Right cardiac atrium (tissue), 5 donors: ENCODE measurements at regions not wholly inside any gene's neighbourhood (a gene's known extent, or its start where the extent isn't known, plus 50 kb on each side); places are given as distances from the start of the nearest gene placed in this dataset.

Experiments used
- ATAC-seq, 2 donors: fragments of 200-7000 bp; cut with Tn5 transposase; one replicate each; pipeline versions ENCODE4 v1.8.0 to v1.9.1; 2020; ENCODE audit warnings: moderate library complexity in 2 of 2, mild to moderate bottlenecking in 1 of 2
- DNase-seq, 3 donors: peaks; one replicate each; pipeline ENCODE4 v3.0.0-alpha.2; 2020
- H3K27ac ChIP-seq: one replicate; pipeline ENCODE4 v1.5.1; 2013; ENCODE audit warnings: mild to moderate bottlenecking, low read length, control low read depth, moderate library complexity
- H3K27me3 ChIP-seq: one replicate; pipeline ENCODE4 v1.6.1; 2013; ENCODE audit not compliant: control insufficient read depth, insufficient read depth
- H3K4me1 ChIP-seq: one replicate; pipeline ENCODE4 v1.6.1; 2013; ENCODE audit warnings: low read length; ENCODE audit not compliant: control insufficient read depth, insufficient read depth
- H3K4me3 ChIP-seq: one replicate; pipeline ENCODE4 v1.5.1; 2013; ENCODE audit warnings: low read length, control low read depth
- H3K9me3 ChIP-seq: one replicate; pipeline ENCODE4 v1.6.1; 2013; ENCODE audit warnings: low read length; ENCODE audit not compliant: control insufficient read depth
- WGBS: extraction: QIAGEN DNeasy Blood & Tissue Kit; methylation state at CpG from one replicate; pipeline ENCODE4 v1.1.7; 2013; 5-methylcytosine and 5-hydroxymethylcytosine counted together
- intact Hi-C, 4 donors: fragments of 100-400 bp; cut with DNase I; formaldehyde crosslinking; loops; one replicate each; pipeline versions ENCODE4 v1.11.0 to v1.14.0; 2022 to 2023
- donor health status: healthy with polysubstance abuse.
- donor health status: DM: no; HTN: yes; CAD: no.
- donor health status: DM: no; HTN: no; CAD: no.
- donor health status: DM: no; HTN: yes; CAD: no; lungs with severe emphysema.
- donor health status: DM: yes; HTN: yes; CAD: no.

GRCh38 chr7:68730964-68731363 lies 867.3 kb upstream of the AUTS2 start:
- Histone ChIP-seq H3K27me3 (no peaks in the 10 kb centered on the region), H3K27ac (no peak overlapping the region), H3K4me3 (no peak overlapping the region), H3K9me3 (no peaks in the 10 kb centered on the region), H3K4me1 (no peaks in the 10 kb centered on the region)
- ATAC-seq (no peak), DNase-seq (no peak)
- intact Hi-C loops = no loop called here

GRCh38 chr7:68733219-68734153 lies 864.8 kb upstream of the AUTS2 start:
- ATAC-seq = peak in 1 of 2 donors; percentile 24
- Histone ChIP-seq H3K27ac (no peak overlapping the region), H3K9me3 (no peaks in the 10 kb centered on the region), H3K4me1 (no peaks in the 10 kb centered on the region), H3K27me3 (no peaks in the 10 kb centered on the region), H3K4me3 (no peak overlapping the region)
- no peak for DNase-seq
- intact Hi-C loops = no loop called here
- 48% methylated on average over 8 of the region's 8 CpGs for WGBS

- Histone ChIP-seq H3K4me1 (no peaks in the 10 kb centered on the region), H3K27me3 (no peaks in the 10 kb centered on the region), H3K27ac (no peak overlapping the region), H3K9me3 (no peaks in the 10 kb centered on the region), H3K4me3 (no peak overlapping the region)
- 87% methylated on average over 5 of the region's 5 CpGs for WGBS
- DNase-seq (no peak), ATAC-seq (no peak)
- intact Hi-C loops = no loop called here
Measured at GRCh38 chr7:68734431-68734830, 863.8 kb upstream of the AUTS2 start.

- Histone ChIP-seq H3K4me3 (no peak overlapping the region), H3K27ac (no peak overlapping the region), H3K9me3 (no peaks in the 10 kb centered on the region), H3K4me1 (no peaks in the 10 kb centered on the region), H3K27me3 (no peaks in the 10 kb centered on the region)
- DNase-seq = no peak
- intact Hi-C loops = no loop called here
- ATAC-seq = no peak
- WGBS = 93% methylated on average over 5 of the region's 5 CpGs
Measured at GRCh38 chr7:68739306-68739705, 859.0 kb upstream of the AUTS2 start.

- Histone ChIP-seq H3K4me1 (no peaks in the 10 kb centered on the region), H3K4me3 (no peak overlapping the region), H3K9me3 (no peaks in the 10 kb centered on the region), H3K27ac (no peak overlapping the region), H3K27me3 (no peaks in the 10 kb centered on the region)
- 86% methylated on average over 5 of the region's 5 CpGs for WGBS
- ATAC-seq = no peak
- intact Hi-C loops = no loop called here
- DNase-seq = no peak
Measured at GRCh38 chr7:68744036-68744435, 854.2 kb upstream of the AUTS2 start.

- Histone ChIP-seq H3K4me3 (no peak overlapping the region), H3K4me1 (no peaks in the 10 kb centered on the region), H3K27me3 (no peaks in the 10 kb centered on the region), H3K9me3 (no peaks in the 10 kb centered on the region), H3K27ac (no peak overlapping the region)
- WGBS = 79% methylated on average over 14 of the region's 14 CpGs
- ATAC-seq (no peak), DNase-seq (no peak)
- intact Hi-C loops = no loop called here
Measured at GRCh38 chr7:68748934-68749900, 849.1 kb upstream of the AUTS2 start.

GRCh38 chr7:68752485-68753178 lies 845.6 kb upstream of the AUTS2 start:
- Histone ChIP-seq H3K4me3 (no peak overlapping the region), H3K9me3 (no peaks in the 10 kb centered on the region), H3K27ac (no peak overlapping the region), H3K27me3 (no peaks in the 10 kb centered on the region), H3K4me1 (no peaks in the 10 kb centered on the region)
- WGBS = 62% methylated on average over 5 of the region's 5 CpGs
- intact Hi-C loops = no loop called here
- peak in 1 of 2 donors; percentile 41 for ATAC-seq
- DNase-seq = peak in 1 of 3 donors; percentile 31

- H3K9me3 ChIP-seq = no peaks in the 10 kb centered on the region
- no peak overlapping the region for H3K4me3 ChIP-seq
- 98% methylated on average over 2 of the region's 2 CpGs for WGBS
- no peaks in the 10 kb centered on the region for H3K4me1 ChIP-seq
- intact Hi-C loops = no loop called here
- DNase-seq = no peak
- no peak for ATAC-seq
- no peaks in the 10 kb centered on the region for H3K27me3 ChIP-seq
- no peak overlapping the region for H3K27ac ChIP-seq
Measured at GRCh38 chr7:68754414-68754813, 843.9 kb upstream of the AUTS2 start.

GRCh38 chr7:68756986-68757495 lies 841.2 kb upstream of the AUTS2 start:
- no peaks in the 10 kb centered on the region for H3K4me1 ChIP-seq
- no peak for DNase-seq
- H3K9me3 ChIP-seq = no peaks in the 10 kb centered on the region
- WGBS = 77% methylated on average over 4 of the region's 4 CpGs
- intact Hi-C loops = no loop called here
- no peak for ATAC-seq
- H3K27ac ChIP-seq = no peak overlapping the region
- no peaks in the 10 kb centered on the region for H3K27me3 ChIP-seq
- H3K4me3 ChIP-seq = no peak overlapping the region

GRCh38 chr7:68760556-68760955 lies 837.7 kb upstream of the AUTS2 start:
- intact Hi-C loops = no loop called here
- H3K9me3 ChIP-seq = peaks cover 2% of the 10 kb centered on the region
- WGBS = 74% methylated on average over 3 of the region's 3 CpGs
- DNase-seq (no peak), ATAC-seq (no peak)
- H3K4me3 ChIP-seq = no peak overlapping the region
- no peak overlapping the region for H3K27ac ChIP-seq
- H3K4me1 ChIP-seq = no peaks in the 10 kb centered on the region
- no peaks in the 10 kb centered on the region for H3K27me3 ChIP-seq
